CD14-positive monocyte (primary cell): ENCODE measurements at regions not wholly inside any gene's neighbourhood (a gene's known extent, or its start where the extent isn't known, plus 50 kb on each side); places are given as distances from the start of the nearest gene placed in this dataset.

Experiments
- DNase-seq, 3 donors: peaks; one replicate each; pipeline ENCODE4 v3.0.0-alpha.2; 2011 to 2022
- H2AFZ ChIP-seq: 2 replicates; pipeline ENCODE4 v1.6.0; 2012; ENCODE audit warnings: mild to moderate bottlenecking, low read depth, low read length, inconsistent platforms; ENCODE audit not compliant: insufficient read depth, poor library complexity, severe bottlenecking
- H3K27ac ChIP-seq, 2 donors: 1 replicate in 1 of 2; 2 replicates in 1 of 2; pipeline ENCODE4 v1.5.1; 2012 to 2013; ENCODE audit warnings: low read length in 2 of 2, control low read depth in 1 of 2, inconsistent platforms in 1 of 2, low read depth in 1 of 2, mild to moderate bottlenecking in 1 of 2
- H3K27me3 ChIP-seq, 2 donors: one replicate each; pipeline versions ENCODE4 v1.6.0 to v1.6.1; 2011 to 2013; ENCODE audit warnings: low read length in 2 of 2; ENCODE audit not compliant: control insufficient read depth in 2 of 2, insufficient read depth in 2 of 2
- H3K36me3 ChIP-seq, 2 donors: replicated peaks in 1 of 2; 1 replicate in 1 of 2; 2 replicates in 1 of 2; pipeline versions ENCODE4 v1.5.1 to v1.6.1; 2012 to 2013; ENCODE audit warnings: low read length in 2 of 2, control low read depth in 1 of 2, inconsistent platforms in 1 of 2, mild to moderate bottlenecking in 1 of 2; ENCODE audit not compliant: insufficient read depth in 2 of 2, control insufficient read depth in 1 of 2
- H3K4me1 ChIP-seq, 2 donors: 1 replicate in 1 of 2; 2 replicates in 1 of 2; pipeline versions ENCODE4 v1.5.1 to v1.6.1; 2012 to 2013; ENCODE audit warnings: low read length in 2 of 2, control low read depth in 1 of 2, inconsistent platforms in 1 of 2, mild to moderate bottlenecking in 1 of 2, moderate library complexity in 1 of 2; ENCODE audit not compliant: insufficient read depth in 2 of 2, control insufficient read depth in 1 of 2
- H3K4me2 ChIP-seq: replicated peaks from 2 replicates; pipeline ENCODE3; 2012; ENCODE audit warnings: low read length, moderate library complexity, mild to moderate bottlenecking; ENCODE audit not compliant: poor library complexity, severe bottlenecking; ENCODE audit errors: extremely low read depth
- H3K4me3 ChIP-seq, 3 experiments: fragments of 200-600 bp in 1 of 3; sonication (generic) in 1 of 3; replicated peaks in 1 of 3; 1 replicate in 2 of 3; 2 replicates in 1 of 3; pipeline ENCODE4 v1.5.1; 2011 to 2013; ENCODE audit warnings: low read length in 3 of 3, mild to moderate bottlenecking in 3 of 3, control low read depth in 2 of 3, low read depth in 2 of 3, inconsistent platforms in 1 of 3, moderate library complexity in 1 of 3
- H3K79me2 ChIP-seq: 2 replicates; pipeline ENCODE4 v1.6.0; 2012; ENCODE audit warnings: mild to moderate bottlenecking, control low read depth, inconsistent platforms, low read length, moderate library complexity; ENCODE audit not compliant: insufficient read depth
- H3K9ac ChIP-seq: 2 replicates; pipeline ENCODE4 v1.6.0; 2017; ENCODE audit warnings: low read length, mild to moderate bottlenecking; ENCODE audit not compliant: insufficient read depth, poor library complexity, severe bottlenecking
- H3K9me3 ChIP-seq, 2 donors: replicated peaks in 1 of 2; 1 replicate in 1 of 2; 2 replicates in 1 of 2; pipeline versions ENCODE4 v1.5.1 to v1.6.1; 2012 to 2013; ENCODE audit warnings: low read length in 2 of 2, control low read depth in 1 of 2; ENCODE audit not compliant: control insufficient read depth in 1 of 2, insufficient read depth in 1 of 2
- H4K20me1 ChIP-seq: 2 replicates; pipeline ENCODE4 v1.6.0; 2012; ENCODE audit warnings: mild to moderate bottlenecking, low read length, control low read depth, moderate library complexity; ENCODE audit not compliant: insufficient read depth
- H3K27ac Mint-ChIP-seq, 7 donors: one replicate each; pipeline ENCODE4 v1.8.0; 2020; ENCODE audit warnings: mild to moderate bottlenecking in 7 of 7, mixed read lengths in 7 of 7, moderate library complexity in 6 of 7, inconsistent platforms in 2 of 7
- H3K27me3 Mint-ChIP-seq, 3 donors: one replicate each; pipeline ENCODE4 v1.8.0; 2021 to 2022; ENCODE audit warnings: low read depth in 3 of 3, mild to moderate bottlenecking in 3 of 3, mixed read lengths in 3 of 3, moderate library complexity in 3 of 3, inconsistent platforms in 1 of 3
- H3K36me3 Mint-ChIP-seq, 2 donors: one replicate each; pipeline ENCODE4 v1.8.0; 2020; ENCODE audit warnings: mixed read lengths in 2 of 2, inconsistent platforms in 1 of 2, mild to moderate bottlenecking in 1 of 2
- H3K4me1 Mint-ChIP-seq: one replicate; pipeline ENCODE4 v1.8.0; 2020; ENCODE audit warnings: mild to moderate bottlenecking, mixed read lengths
- H3K4me3 Mint-ChIP-seq, 2 donors: one replicate each; pipeline ENCODE4 v1.8.0; 2020; ENCODE audit warnings: mild to moderate bottlenecking in 2 of 2, mixed read lengths in 2 of 2, moderate library complexity in 1 of 2
- H3K9me3 Mint-ChIP-seq, 7 donors: one replicate each; pipeline ENCODE4 v1.8.0; 2020 to 2022; ENCODE audit warnings: mixed read lengths in 7 of 7, mild to moderate bottlenecking in 6 of 7, moderate library complexity in 6 of 7, inconsistent platforms in 2 of 7
- WGBS: methylation state at CpG from one replicate; pipeline ENCODE4 v1.1.5; 2013; ENCODE audit warnings: missing lambda C conversion rate; ENCODE audit not compliant: insufficient coverage; 5-methylcytosine and 5-hydroxymethylcytosine counted together
- intact Hi-C, 2 donors: fragments of 100-400 bp; cut with micrococcal nuclease; formaldehyde crosslinking; loops; one replicate each; pipeline versions ENCODE4 v1.15.0 to v1.15.1; 2023
- TF ChIP-seq, protein P1 (sequence below): fragments of 200-600 bp; IDR thresholded peaks from one replicate; pipeline ENCODE4 v1.8.0; 2022; ENCODE audit warnings: antibody characterized with exemption, mild to moderate bottlenecking

DNA sequence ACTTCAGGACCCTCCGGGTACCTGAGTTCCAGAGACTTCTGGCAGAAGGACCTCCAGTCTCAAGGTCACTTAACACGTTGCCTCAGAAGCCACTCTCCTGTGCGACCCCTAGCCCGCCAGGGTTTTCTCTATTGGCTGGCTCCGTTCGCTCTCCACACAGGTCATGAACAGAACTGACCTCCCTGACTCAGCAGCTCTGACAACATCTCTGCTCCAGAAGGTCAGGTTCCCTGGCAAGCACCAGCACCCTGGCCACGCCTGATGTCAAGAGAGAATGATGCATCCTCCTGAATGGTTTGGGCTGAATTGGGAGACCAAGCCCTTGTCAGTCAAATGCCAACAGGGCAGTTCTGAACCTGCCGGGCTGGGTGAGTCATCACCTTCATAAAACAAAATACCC lies 84.3 kb upstream of the TMEM45B start:
- WGBS: 81% methylated on average over 6 of the region's 8 CpGs
- H3K9me3 ChIP-seq: no peaks in the 10 kb centered on the region
- H3K36me3 ChIP-seq: no peaks in the 10 kb centered on the region
- H3K79me2 ChIP-seq: no peaks in the 10 kb centered on the region
- H4K20me1 ChIP-seq: no peaks in the 10 kb centered on the region
- no peaks in the 10 kb centered on the region for H3K4me1 ChIP-seq
- no peaks in the 10 kb centered on the region for H3K27me3 ChIP-seq
- Mint-ChIP-seq H3K9me3 (no peaks in the 10 kb centered on the region), H3K27ac (no peak overlapping the region), H3K4me1 (no peaks in the 10 kb centered on the region), H3K4me3 (no peak overlapping the region), H3K36me3 (no peaks in the 10 kb centered on the region), H3K27me3 (peaks cover 2 to 11% (median 7%) of the 10 kb centered on the region in 3 donors)
- H3K27ac ChIP-seq: no peak overlapping the region
- no peak overlapping the region for H2AFZ ChIP-seq
- intact Hi-C loops: no loop called here
- no peak overlapping the region for H3K4me3 ChIP-seq
- no peak overlapping the region for H3K4me2 ChIP-seq
- TF ChIP-seq, protein P1, sequence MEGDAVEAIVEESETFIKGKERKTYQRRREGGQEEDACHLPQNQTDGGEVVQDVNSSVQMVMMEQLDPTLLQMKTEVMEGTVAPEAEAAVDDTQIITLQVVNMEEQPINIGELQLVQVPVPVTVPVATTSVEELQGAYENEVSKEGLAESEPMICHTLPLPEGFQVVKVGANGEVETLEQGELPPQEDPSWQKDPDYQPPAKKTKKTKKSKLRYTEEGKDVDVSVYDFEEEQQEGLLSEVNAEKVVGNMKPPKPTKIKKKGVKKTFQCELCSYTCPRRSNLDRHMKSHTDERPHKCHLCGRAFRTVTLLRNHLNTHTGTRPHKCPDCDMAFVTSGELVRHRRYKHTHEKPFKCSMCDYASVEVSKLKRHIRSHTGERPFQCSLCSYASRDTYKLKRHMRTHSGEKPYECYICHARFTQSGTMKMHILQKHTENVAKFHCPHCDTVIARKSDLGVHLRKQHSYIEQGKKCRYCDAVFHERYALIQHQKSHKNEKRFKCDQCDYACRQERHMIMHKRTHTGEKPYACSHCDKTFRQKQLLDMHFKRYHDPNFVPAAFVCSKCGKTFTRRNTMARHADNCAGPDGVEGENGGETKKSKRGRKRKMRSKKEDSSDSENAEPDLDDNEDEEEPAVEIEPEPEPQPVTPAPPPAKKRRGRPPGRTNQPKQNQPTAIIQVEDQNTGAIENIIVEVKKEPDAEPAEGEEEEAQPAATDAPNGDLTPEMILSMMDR: no peak
- DNase-seq: no peak
- H3K9ac ChIP-seq: no peak overlapping the region

DNA sequence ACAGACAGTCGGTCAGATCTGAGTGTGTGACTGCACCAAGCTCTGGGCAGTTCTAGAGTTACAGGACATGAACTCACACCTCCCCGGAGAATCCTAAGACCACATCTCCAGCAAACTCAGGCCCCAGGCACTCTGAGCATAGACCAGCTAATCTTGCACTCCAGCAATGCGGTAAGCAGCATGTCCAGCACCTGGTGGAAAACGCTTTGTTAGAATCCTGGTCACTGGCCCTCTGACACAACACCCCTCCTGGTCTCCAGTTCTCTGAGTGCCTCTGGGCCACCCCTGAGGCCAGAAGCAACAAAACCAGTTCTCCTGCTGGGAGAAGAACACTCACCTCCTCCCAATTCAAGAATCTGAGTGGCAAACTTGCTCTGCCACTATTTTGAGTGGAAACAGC lies 82.7 kb upstream of the TMEM45B start:
- Histone ChIP-seq H3K36me3 (no peaks in the 10 kb centered on the region), H3K9me3 (no peaks in the 10 kb centered on the region), H3K4me3 (no peak overlapping the region), H3K4me1 (no peaks in the 10 kb centered on the region), H4K20me1 (no peaks in the 10 kb centered on the region), H2AFZ (no peak overlapping the region), H3K27me3 (peaks cover 6% of the 10 kb centered on the region in 2 donors), H3K27ac (no peak overlapping the region), H3K9ac (no peak overlapping the region), H3K79me2 (no peaks in the 10 kb centered on the region), H3K4me2 (no peak overlapping the region)
- intact Hi-C loops: no loop called here
- H3K36me3 Mint-ChIP-seq: no peaks in the 10 kb centered on the region
- TF ChIP-seq, protein P1: no peak
- WGBS: 79% methylated on average over 3 of the region's 4 CpGs
- no peaks in the 10 kb centered on the region for H3K9me3 Mint-ChIP-seq
- DNase-seq: no peak
- no peaks in the 10 kb centered on the region for H3K4me1 Mint-ChIP-seq
- H3K4me3 Mint-ChIP-seq: no peak overlapping the region
- no peak overlapping the region for H3K27ac Mint-ChIP-seq
- H3K27me3 Mint-ChIP-seq: peaks cover 11 to 14% (median 13%) of the 10 kb centered on the region in 3 donors
